Breast epithelium (tissue), 3 donors: ENCODE measurements at regions not wholly inside any gene's neighbourhood (a gene's known extent, or its start where the extent isn't known, plus 50 kb on each side); places are given as distances from the start of the nearest gene placed in this dataset.

ENCODE experiments used
- POLR2AphosphoS5 ChIP-seq, 3 donors: sonication (generic); formaldehyde crosslinking; IDR thresholded peaks; one replicate each; pipeline ENCODE4 v1.6.1; 2017; ENCODE audit warnings: antibody characterized with exemption in 3 of 3
- TF ChIP-seq, protein P1 (sequence below), 3 donors: fragments of 450-650 bp; IDR thresholded peaks; one replicate each; pipeline ENCODE4 v1.5.1; 2016 to 2017; ENCODE audit warnings: antibody characterized with exemption in 3 of 3, mild to moderate bottlenecking in 3 of 3, moderate library complexity in 3 of 3

GRCh38 chr1:4591926-4592325 is 62.5 kb upstream of the AJAP1 start:
- no peak for TF ChIP-seq POLR2AphosphoS5 (IDR thresholded peaks at IDR 0.05)
- TF ChIP-seq, protein P1, sequence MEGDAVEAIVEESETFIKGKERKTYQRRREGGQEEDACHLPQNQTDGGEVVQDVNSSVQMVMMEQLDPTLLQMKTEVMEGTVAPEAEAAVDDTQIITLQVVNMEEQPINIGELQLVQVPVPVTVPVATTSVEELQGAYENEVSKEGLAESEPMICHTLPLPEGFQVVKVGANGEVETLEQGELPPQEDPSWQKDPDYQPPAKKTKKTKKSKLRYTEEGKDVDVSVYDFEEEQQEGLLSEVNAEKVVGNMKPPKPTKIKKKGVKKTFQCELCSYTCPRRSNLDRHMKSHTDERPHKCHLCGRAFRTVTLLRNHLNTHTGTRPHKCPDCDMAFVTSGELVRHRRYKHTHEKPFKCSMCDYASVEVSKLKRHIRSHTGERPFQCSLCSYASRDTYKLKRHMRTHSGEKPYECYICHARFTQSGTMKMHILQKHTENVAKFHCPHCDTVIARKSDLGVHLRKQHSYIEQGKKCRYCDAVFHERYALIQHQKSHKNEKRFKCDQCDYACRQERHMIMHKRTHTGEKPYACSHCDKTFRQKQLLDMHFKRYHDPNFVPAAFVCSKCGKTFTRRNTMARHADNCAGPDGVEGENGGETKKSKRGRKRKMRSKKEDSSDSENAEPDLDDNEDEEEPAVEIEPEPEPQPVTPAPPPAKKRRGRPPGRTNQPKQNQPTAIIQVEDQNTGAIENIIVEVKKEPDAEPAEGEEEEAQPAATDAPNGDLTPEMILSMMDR (IDR thresholded peaks at IDR 0.05): no peak
